ENCODE measurements at regions not wholly inside any gene's neighbourhood (a gene's known extent, or its start where the extent isn't known, plus 50 kb on each side); places are given as distances from the start of the nearest gene placed in this dataset.

DNA sequence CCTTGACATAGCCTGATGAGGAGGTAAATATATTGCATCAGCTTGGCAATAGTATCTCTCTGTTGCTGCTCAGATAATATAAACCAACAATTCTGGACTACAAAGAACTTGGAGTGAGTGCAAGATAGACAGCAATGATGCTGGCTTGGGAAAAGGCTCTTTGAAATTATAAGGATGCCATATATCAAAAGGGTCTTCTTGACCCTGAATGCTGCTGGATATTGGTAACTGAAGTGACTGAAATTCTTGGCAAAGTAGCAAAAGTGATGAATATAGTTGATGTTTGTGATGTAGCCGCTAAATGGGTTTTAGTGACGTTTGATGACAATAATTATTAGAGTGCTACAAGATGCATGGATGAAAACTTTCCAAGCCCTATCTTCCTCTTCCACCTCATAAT, 1391.6 kb downstream of the ADGRL3 start:
- TF ChIP-seq, protein P1, sequence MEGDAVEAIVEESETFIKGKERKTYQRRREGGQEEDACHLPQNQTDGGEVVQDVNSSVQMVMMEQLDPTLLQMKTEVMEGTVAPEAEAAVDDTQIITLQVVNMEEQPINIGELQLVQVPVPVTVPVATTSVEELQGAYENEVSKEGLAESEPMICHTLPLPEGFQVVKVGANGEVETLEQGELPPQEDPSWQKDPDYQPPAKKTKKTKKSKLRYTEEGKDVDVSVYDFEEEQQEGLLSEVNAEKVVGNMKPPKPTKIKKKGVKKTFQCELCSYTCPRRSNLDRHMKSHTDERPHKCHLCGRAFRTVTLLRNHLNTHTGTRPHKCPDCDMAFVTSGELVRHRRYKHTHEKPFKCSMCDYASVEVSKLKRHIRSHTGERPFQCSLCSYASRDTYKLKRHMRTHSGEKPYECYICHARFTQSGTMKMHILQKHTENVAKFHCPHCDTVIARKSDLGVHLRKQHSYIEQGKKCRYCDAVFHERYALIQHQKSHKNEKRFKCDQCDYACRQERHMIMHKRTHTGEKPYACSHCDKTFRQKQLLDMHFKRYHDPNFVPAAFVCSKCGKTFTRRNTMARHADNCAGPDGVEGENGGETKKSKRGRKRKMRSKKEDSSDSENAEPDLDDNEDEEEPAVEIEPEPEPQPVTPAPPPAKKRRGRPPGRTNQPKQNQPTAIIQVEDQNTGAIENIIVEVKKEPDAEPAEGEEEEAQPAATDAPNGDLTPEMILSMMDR (IDR thresholded peaks at IDR 0.05): no peak
- TF ChIP-seq POLR2A (IDR thresholded peaks at IDR 0.05): no peak

Data from testis (tissue), 2 donors.